ENCODE measurements at regions not wholly inside any gene's neighbourhood (a gene's known extent, or its start where the extent isn't known, plus 50 kb on each side); places are given as distances from the start of the nearest gene placed in this dataset.

DNA sequence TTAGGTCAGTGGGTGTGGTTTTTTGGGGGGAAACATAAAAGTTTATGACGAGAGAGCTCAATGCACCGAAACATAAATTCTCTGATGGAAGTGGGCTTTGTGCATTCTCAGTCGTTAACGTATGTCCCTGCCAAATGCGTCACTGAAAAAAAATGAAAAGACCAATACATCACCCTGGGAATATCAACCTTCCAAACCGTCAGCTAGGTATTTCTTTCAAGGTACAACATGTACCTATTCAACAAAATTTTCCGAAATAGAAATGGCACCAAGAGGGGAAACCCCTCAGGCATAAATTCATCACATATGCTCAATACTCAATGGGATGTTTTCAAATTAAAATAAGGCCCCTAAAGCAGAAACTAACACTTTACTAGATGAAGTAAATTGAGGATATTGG is 266.6 kb upstream of the SUCLG2 start:
- TF ChIP-seq, protein P1, sequence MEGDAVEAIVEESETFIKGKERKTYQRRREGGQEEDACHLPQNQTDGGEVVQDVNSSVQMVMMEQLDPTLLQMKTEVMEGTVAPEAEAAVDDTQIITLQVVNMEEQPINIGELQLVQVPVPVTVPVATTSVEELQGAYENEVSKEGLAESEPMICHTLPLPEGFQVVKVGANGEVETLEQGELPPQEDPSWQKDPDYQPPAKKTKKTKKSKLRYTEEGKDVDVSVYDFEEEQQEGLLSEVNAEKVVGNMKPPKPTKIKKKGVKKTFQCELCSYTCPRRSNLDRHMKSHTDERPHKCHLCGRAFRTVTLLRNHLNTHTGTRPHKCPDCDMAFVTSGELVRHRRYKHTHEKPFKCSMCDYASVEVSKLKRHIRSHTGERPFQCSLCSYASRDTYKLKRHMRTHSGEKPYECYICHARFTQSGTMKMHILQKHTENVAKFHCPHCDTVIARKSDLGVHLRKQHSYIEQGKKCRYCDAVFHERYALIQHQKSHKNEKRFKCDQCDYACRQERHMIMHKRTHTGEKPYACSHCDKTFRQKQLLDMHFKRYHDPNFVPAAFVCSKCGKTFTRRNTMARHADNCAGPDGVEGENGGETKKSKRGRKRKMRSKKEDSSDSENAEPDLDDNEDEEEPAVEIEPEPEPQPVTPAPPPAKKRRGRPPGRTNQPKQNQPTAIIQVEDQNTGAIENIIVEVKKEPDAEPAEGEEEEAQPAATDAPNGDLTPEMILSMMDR (conservative IDR thresholded peaks at IDR 0.05; ENCODE audit: low read length), result no peak
- no peak for TF ChIP-seq EZH2phosphoT487 (IDR thresholded peaks at IDR 0.05; ENCODE audit: borderline replicate concordance, low read depth, low read length)
